Smooth muscle cell (in vitro differentiated cells): ENCODE measurements at regions not wholly inside any gene's neighbourhood (a gene's known extent, or its start where the extent isn't known, plus 50 kb on each side); places are given as distances from the start of the nearest gene placed in this dataset.

Experiments
- DNase-seq: peaks from one replicate; lab custom pipeline; 2025; ENCODE audit not compliant: unreplicated experiment; lab: John Stamatoyannopoulos, UW
- H2AFZ ChIP-seq: fragments of 200-600 bp; sonication (generic); 2 replicates; pipeline ENCODE4 v1.6.0; 2016; ENCODE audit warnings: antibody characterized with exemption, low read depth, mild to moderate bottlenecking
- H3F3A ChIP-seq: fragments of 200-600 bp; sonication (generic); 2 replicates; pipeline ENCODE4 v1.6.0; 2017; ENCODE audit warnings: antibody characterized with exemption, low read depth
- H3K27ac ChIP-seq: fragments of 200-600 bp; sonication (generic); 2 replicates; pipeline ENCODE4 v1.5.1; 2016; ENCODE audit warnings: low read depth, mild to moderate bottlenecking
- H3K27me3 ChIP-seq: fragments of 200-600 bp; sonication (generic); 2 replicates; pipeline ENCODE4 v1.6.1; 2016; ENCODE audit warnings: low read depth, mild to moderate bottlenecking
- H3K36me3 ChIP-seq: fragments of 200-600 bp; sonication (generic); 2 replicates; pipeline ENCODE4 v1.5.1; 2016; ENCODE audit warnings: low read depth
- H3K4me1 ChIP-seq: fragments of 200-600 bp; sonication (generic); 2 replicates; pipeline ENCODE4 v1.5.1; 2016; ENCODE audit warnings: low read depth
- H3K4me2 ChIP-seq: fragments of 200-600 bp; sonication (generic); 2 replicates; pipeline ENCODE4 v1.6.0; 2016; ENCODE audit warnings: mild to moderate bottlenecking
- H3K4me3 ChIP-seq: fragments of 200-600 bp; sonication (generic); 2 replicates; pipeline ENCODE4 v1.5.1; 2016; ENCODE audit warnings: mild to moderate bottlenecking
- H3K79me2 ChIP-seq: fragments of 200-600 bp; sonication (generic); 2 replicates; pipeline ENCODE4 v1.6.0; 2016; ENCODE audit warnings: low read depth, mild to moderate bottlenecking
- H3K9ac ChIP-seq: fragments of 200-600 bp; sonication (generic); 2 replicates; pipeline ENCODE4 v1.6.0; 2016; ENCODE audit warnings: low read depth
- H3K9me3 ChIP-seq: fragments of 200-600 bp; sonication (generic); replicated peaks from 2 replicates; pipeline ENCODE4 v1.5.1; 2016; ENCODE audit warnings: low read depth
- H4K20me1 ChIP-seq: fragments of 200-600 bp; sonication (generic); 2 replicates; pipeline ENCODE4 v1.6.0; 2016; ENCODE audit warnings: low read depth
- CTCF ChIP-seq: fragments of 200-600 bp; sonication (generic); IDR thresholded peaks from 2 replicates; pipeline ENCODE4 v1.5.1; 2017; ENCODE audit warnings: borderline replicate concordance, mild to moderate bottlenecking, antibody characterized with exemption; ENCODE audit not compliant: insufficient read depth, poor library complexity, severe bottlenecking
- WGBS: methylation state at CpG from one replicate; pipeline ENCODE4 v1.1.7; 2016; ENCODE audit warnings: low lambda C conversion rate; 5-methylcytosine and 5-hydroxymethylcytosine counted together

- H3F3A ChIP-seq = peaks cover 7% of the 10 kb centered on the region
- H3K4me2 ChIP-seq = no peak overlapping the region
- H3K79me2 ChIP-seq = no peaks in the 10 kb centered on the region
- no peaks in the 10 kb centered on the region for H3K36me3 ChIP-seq
- no peaks in the 10 kb centered on the region for H3K4me1 ChIP-seq
- H3K9me3 ChIP-seq = no peaks in the 10 kb centered on the region
- WGBS = 95% methylated on average over 1 of the region's 1 CpG
- no peak for DNase-seq
- no peak overlapping the region for H3K9ac ChIP-seq
- TF ChIP-seq CTCF = no peak
- H4K20me1 ChIP-seq = no peaks in the 10 kb centered on the region
- no peak overlapping the region for H3K4me3 ChIP-seq
- no peak overlapping the region for H2AFZ ChIP-seq
- H3K27me3 ChIP-seq = no peaks in the 10 kb centered on the region
- H3K27ac ChIP-seq = no peak overlapping the region
Measured at GRCh38 chr1:191578281-191578680, 580.0 kb upstream of the RGS18 start.

- H3K9ac ChIP-seq = no peak overlapping the region
- no peaks in the 10 kb centered on the region for H4K20me1 ChIP-seq
- no peak for TF ChIP-seq CTCF
- H3K27ac ChIP-seq = no peak overlapping the region
- no peak overlapping the region for H3K4me2 ChIP-seq
- H3K9me3 ChIP-seq = no peaks in the 10 kb centered on the region
- H3K4me1 ChIP-seq = no peaks in the 10 kb centered on the region
- H3K79me2 ChIP-seq = no peaks in the 10 kb centered on the region
- H3K4me3 ChIP-seq = no peak overlapping the region
- WGBS = 87% methylated on average over 4 of the region's 4 CpGs
- H3F3A ChIP-seq = peaks cover 7% of the 10 kb centered on the region
- no peaks in the 10 kb centered on the region for H3K36me3 ChIP-seq
- DNase-seq = no peak
- no peak overlapping the region for H2AFZ ChIP-seq
- no peaks in the 10 kb centered on the region for H3K27me3 ChIP-seq
Measured at GRCh38 chr1:191579019-191579418, 579.2 kb upstream of the RGS18 start.

- TF ChIP-seq CTCF = no peak
- no peak overlapping the region for H3K9ac ChIP-seq
- no peaks in the 10 kb centered on the region for H4K20me1 ChIP-seq
- no peak for DNase-seq
- H3K4me3 ChIP-seq = no peak overlapping the region
- no peaks in the 10 kb centered on the region for H3K36me3 ChIP-seq
- H3K27ac ChIP-seq = no peak overlapping the region
- H3K79me2 ChIP-seq = no peaks in the 10 kb centered on the region
- H2AFZ ChIP-seq = no peak overlapping the region
- H3K27me3 ChIP-seq = no peaks in the 10 kb centered on the region
- 85% methylated on average over 1 of the region's 1 CpG for WGBS
- no peaks in the 10 kb centered on the region for H3K4me1 ChIP-seq
- H3K4me2 ChIP-seq = no peak overlapping the region
- H3K9me3 ChIP-seq = no peaks in the 10 kb centered on the region
- no peaks in the 10 kb centered on the region for H3F3A ChIP-seq
Measured at GRCh38 chr1:191582169-191582568, 576.1 kb upstream of the RGS18 start.

DNA sequence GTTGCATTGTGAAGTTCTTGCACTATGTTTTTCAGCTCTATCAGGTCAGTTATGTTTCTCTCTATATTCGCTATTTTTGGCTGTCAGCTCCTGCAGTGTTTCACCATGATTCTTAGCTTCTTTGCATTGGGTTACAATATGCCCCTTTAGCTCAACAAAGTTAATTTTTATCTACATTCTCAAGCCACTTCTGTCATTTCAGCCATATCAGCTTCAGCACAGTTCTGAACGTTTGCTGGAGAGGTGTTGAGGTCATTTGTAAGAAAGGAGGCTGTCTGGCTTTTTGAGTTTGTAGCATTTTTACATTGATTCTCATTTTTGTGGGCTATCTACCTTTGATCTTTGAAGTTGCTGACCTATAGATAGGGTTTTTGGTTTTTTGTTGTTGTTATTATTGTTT, 573.2 kb upstream of the RGS18 start:
- DNase-seq = no peak
- TF ChIP-seq CTCF = no peak
- no peaks in the 10 kb centered on the region for H4K20me1 ChIP-seq
- H3K79me2 ChIP-seq = no peaks in the 10 kb centered on the region
- no peak overlapping the region for H3K27ac ChIP-seq
- H3K9ac ChIP-seq = no peak overlapping the region
- no peak overlapping the region for H3K4me2 ChIP-seq
- no peaks in the 10 kb centered on the region for H3K27me3 ChIP-seq
- WGBS = 80% methylated on average over 2 of the region's 2 CpGs
- H3K9me3 ChIP-seq = no peaks in the 10 kb centered on the region
- H3K4me3 ChIP-seq = no peak overlapping the region
- no peak overlapping the region for H2AFZ ChIP-seq
- H3K36me3 ChIP-seq = no peaks in the 10 kb centered on the region
- H3K4me1 ChIP-seq = no peaks in the 10 kb centered on the region
- H3F3A ChIP-seq = no peaks in the 10 kb centered on the region
